Gastrocnemius medialis (tissue), 4 donors: ENCODE measurements at regions not wholly inside any gene's neighbourhood (a gene's known extent, or its start where the extent isn't known, plus 50 kb on each side); places are given as distances from the start of the nearest gene placed in this dataset.

Source experiments
- ATAC-seq, 2 donors: fragments of 150-250 bp; one replicate each; pipeline ENCODE4 v1.9.1; 2016
- DNase-seq, 2 donors: peaks; one replicate each; pipeline ENCODE4 v3.0.0-alpha.2; 2019
- H3K27ac ChIP-seq, 4 donors: fragments of 200-600 bp; sonication (generic); 1 replicate in 1 of 4; 2 replicates in 3 of 4; pipeline ENCODE4 v1.5.1; 2016 to 2018; ENCODE audit warnings: mild to moderate bottlenecking in 2 of 4, moderate library complexity in 1 of 4
- H3K27me3 ChIP-seq, 3 donors: fragments of 200-600 bp; sonication (generic) in 2 of 3; 1 replicate in 1 of 3; 2 replicates in 2 of 3; pipeline versions ENCODE4 v1.5.1 to v1.6.0; 2016 to 2019; ENCODE audit warnings: mild to moderate bottlenecking in 1 of 3, moderate library complexity in 1 of 3
- H3K36me3 ChIP-seq, 2 donors: fragments of 200-600 bp; sonication (generic) in 1 of 2; one replicate each; pipeline ENCODE4 v1.5.1; 2017 to 2018
- H3K4me1 ChIP-seq, 2 donors: fragments of 200-600 bp; sonication (generic) in 1 of 2; one replicate each; pipeline ENCODE4 v1.5.1; 2016 to 2017; ENCODE audit warnings: mild to moderate bottlenecking in 2 of 2
- H3K4me3 ChIP-seq, 4 donors: fragments of 200-600 bp; sonication (generic) in 3 of 4; 1 replicate in 1 of 4; 2 replicates in 3 of 4; pipeline ENCODE4 v1.5.1; 2016 to 2019; ENCODE audit warnings: mild to moderate bottlenecking in 2 of 4
- H3K9me3 ChIP-seq, 3 donors: fragments of 200-600 bp; sonication (generic) in 2 of 3; 1 replicate in 1 of 3; 2 replicates in 2 of 3; pipeline ENCODE4 v1.5.1; 2016 to 2019
- CTCF ChIP-seq, 5 experiments: fragments of 450-650 bp in 3 of 5; fragments of 200-600 bp in 2 of 5; sonication (generic) in 2 of 5; IDR thresholded peaks in 4 of 5; conservative IDR thresholded peaks in 1 of 5; 1 replicate in 4 of 5; 2 replicates in 1 of 5; pipeline ENCODE4 v1.5.1; 2016 to 2019; ENCODE audit warnings: antibody characterized with exemption in 5 of 5, mild to moderate bottlenecking in 3 of 5, moderate library complexity in 3 of 5
- POLR2A ChIP-seq, 2 donors: fragments of 450-650 bp; IDR thresholded peaks; one replicate each; pipeline ENCODE4 v1.6.1; 2017; ENCODE audit warnings: antibody characterized with exemption in 2 of 2, mild to moderate bottlenecking in 2 of 2, moderate library complexity in 2 of 2
- in situ Hi-C, 4 donors: fragments of 200-750 bp; cut with MboI; loops; one replicate each; pipeline versions ENCODE4 v1.15.0 to v1.8.0; 2017; ENCODE audit warnings: low sequenced_read_pairs in 4 of 4
- intact Hi-C: fragments of 100-400 bp; cut with DNase I; formaldehyde crosslinking; loops from one replicate; pipeline ENCODE4 v1.15.1; 2023; ENCODE audit warnings: low total_unique reads

DNA sequence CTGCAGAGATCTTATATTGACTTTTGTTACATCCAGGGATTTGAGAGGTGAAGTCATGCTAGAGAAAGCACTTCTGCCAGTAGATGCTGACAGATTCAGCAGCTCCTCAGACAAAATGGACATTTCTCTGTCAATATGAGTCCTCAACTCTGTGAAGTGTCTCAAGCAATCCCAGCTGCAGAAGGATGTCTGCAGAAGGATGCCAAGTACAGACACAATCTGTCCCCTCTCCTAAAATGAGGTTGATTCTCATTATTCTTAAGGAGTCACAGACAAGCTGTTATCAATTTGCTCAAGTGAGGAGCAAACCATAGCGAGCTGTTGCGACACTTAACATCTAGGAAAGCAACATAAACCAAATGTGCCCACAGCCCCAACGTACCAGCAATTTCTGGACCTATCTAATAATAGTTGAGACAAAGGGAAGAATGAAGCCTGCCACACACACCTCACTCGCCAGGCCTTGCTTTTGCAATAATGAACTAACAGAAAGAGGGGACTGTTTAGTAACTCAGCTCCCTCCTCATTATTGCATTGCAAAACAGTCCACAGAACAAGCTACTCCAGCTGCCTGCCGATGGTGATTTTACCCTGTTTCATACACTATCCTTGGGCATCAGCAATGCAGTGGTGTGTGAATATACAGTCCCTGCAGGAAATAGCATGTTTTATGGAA is 364.2 kb upstream of the PDE4D start:
- in situ Hi-C loops (no loop called here), intact Hi-C loops (no loop called here)
- Histone ChIP-seq H3K36me3 (no peaks in the 10 kb centered on the region), H3K9me3 (no peaks in the 10 kb centered on the region), H3K27ac (no peak overlapping the region), H3K4me3 (no peak overlapping the region), H3K4me1 (no peaks in the 10 kb centered on the region), H3K27me3 (no peaks in the 10 kb centered on the region)
- TF ChIP-seq POLR2A (IDR thresholded peaks at IDR 0.05) (no peak), CTCF (IDR thresholded peaks at IDR 0.05 in 4 of 5, conservative IDR thresholded peaks at IDR 0.05 in 1 of 5) (no peak)
- ATAC-seq, result no peak
- no peak for DNase-seq

GRCh38 chr5:60256546-60256945 is 363.0 kb upstream of the PDE4D start:
- Histone ChIP-seq H3K4me3 (no peak overlapping the region), H3K27ac (no peak overlapping the region), H3K36me3 (no peaks in the 10 kb centered on the region), H3K9me3 (no peaks in the 10 kb centered on the region), H3K4me1 (no peaks in the 10 kb centered on the region), H3K27me3 (no peaks in the 10 kb centered on the region)
- intact Hi-C loops, result no loop called here
- in situ Hi-C loops, result no loop called here
- ATAC-seq (no peak), DNase-seq (no peak)
- TF ChIP-seq POLR2A (IDR thresholded peaks at IDR 0.05), result no peak
- TF ChIP-seq CTCF (IDR thresholded peaks at IDR 0.05 in 4 of 5, conservative IDR thresholded peaks at IDR 0.05 in 1 of 5), result no peak

DNA sequence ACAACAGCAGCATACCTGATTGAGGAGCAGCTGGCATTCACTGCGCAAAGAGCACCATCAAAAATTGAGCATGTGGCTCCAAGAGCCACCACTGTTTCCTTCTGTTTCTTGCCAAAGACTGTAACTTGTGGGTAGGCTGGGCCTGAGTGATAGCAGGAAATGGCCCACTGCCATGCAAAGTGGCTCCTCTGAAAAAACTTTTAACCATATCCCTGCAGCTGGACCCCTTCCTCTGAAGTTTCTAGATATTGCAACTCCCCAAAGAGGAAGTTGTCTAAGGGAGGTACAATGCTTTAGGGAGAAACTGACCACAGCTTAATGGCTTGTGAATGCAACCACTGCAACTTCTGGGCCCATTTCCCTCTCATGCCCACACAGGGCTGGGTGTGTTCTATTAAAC is 355.4 kb upstream of the PDE4D start:
- no peak overlapping the region for H3K27ac ChIP-seq
- in situ Hi-C loops, result no loop called here
- peak in 1 of 2 donors; percentile 16 for DNase-seq
- no peaks in the 10 kb centered on the region for H3K9me3 ChIP-seq
- intact Hi-C loops, result no loop called here
- no peak overlapping the region for H3K4me3 ChIP-seq
- H3K4me1 ChIP-seq, result no peaks in the 10 kb centered on the region
- ATAC-seq, result peak in 1 of 2 donors; percentile 24
- H3K27me3 ChIP-seq, result no peaks in the 10 kb centered on the region
- H3K36me3 ChIP-seq, result no peaks in the 10 kb centered on the region
- TF ChIP-seq POLR2A (IDR thresholded peaks at IDR 0.05), result no peak
- TF ChIP-seq CTCF (IDR thresholded peaks at IDR 0.05 in 4 of 5, conservative IDR thresholded peaks at IDR 0.05 in 1 of 5), result no peak

- Histone ChIP-seq H3K27ac (no peak overlapping the region), H3K4me1 (no peaks in the 10 kb centered on the region), H3K9me3 (no peaks in the 10 kb centered on the region), H3K4me3 (no peak overlapping the region), H3K27me3 (no peaks in the 10 kb centered on the region), H3K36me3 (no peaks in the 10 kb centered on the region)
- ATAC-seq (no peak), DNase-seq (no peak)
- intact Hi-C loops, result no loop called here
- no peak for TF ChIP-seq CTCF (IDR thresholded peaks at IDR 0.05 in 4 of 5, conservative IDR thresholded peaks at IDR 0.05 in 1 of 5)
- TF ChIP-seq POLR2A (IDR thresholded peaks at IDR 0.05), result no peak
- in situ Hi-C loops, result no loop called here
Observed at GRCh38 chr5:60243713-60244112, 350.2 kb upstream of the PDE4D start.
